HL-60 (cell line): ENCODE measurements at regions not wholly inside any gene's neighbourhood (a gene's known extent, or its start where the extent isn't known, plus 50 kb on each side); places are given as distances from the start of the nearest gene placed in this dataset.

Experiments
- DNase-seq, 2 experiments: peaks; one replicate each; pipeline ENCODE4 v3.0.0-alpha.2; 2010 to 2020; ENCODE audit warnings: low read depth in 1 of 2, low spot score in 1 of 2
- H3K27ac ChIP-seq: fragments of 250-450 bp; sonication (Bioruptor Pico); replicated peaks from 2 replicates; pipeline ENCODE4 v1.5.1; 2020; ENCODE audit warnings: mild to moderate bottlenecking, moderate library complexity
- H3K27me3 ChIP-seq: fragments of 250-450 bp; sonication (Bioruptor Pico); 2 replicates; pipeline ENCODE4 v1.5.1; 2021; ENCODE audit warnings: mild to moderate bottlenecking, moderate library complexity; ENCODE audit not compliant: insufficient read depth, poor library complexity, severe bottlenecking
- H3K4me3 ChIP-seq: replicated peaks from 2 replicates; pipeline ENCODE4 v1.5.1; 2011; ENCODE audit warnings: mild to moderate bottlenecking, control low read depth, low read length; ENCODE audit not compliant: insufficient read depth
- GABPA ChIP-seq: IDR thresholded peaks from 2 replicates; pipeline ENCODE4 v1.6.1; 2012; ENCODE audit warnings: low read depth
- POLR2AphosphoS5 ChIP-seq: IDR thresholded peaks from 2 replicates; pipeline ENCODE4 v1.6.1; 2012; ENCODE audit warnings: low read depth
- SPI1 ChIP-seq: IDR thresholded peaks from 2 replicates; pipeline ENCODE4 v1.6.1; 2012; ENCODE audit warnings: low read depth, mild to moderate bottlenecking, borderline replicate concordance
- TF ChIP-seq, protein P1 (sequence below): IDR thresholded peaks from 2 replicates; pipeline ENCODE4 v1.6.1; 2012; ENCODE audit warnings: low read depth; ENCODE audit not compliant: insufficient replicate concordance
- TF ChIP-seq, protein P2 (sequence below): IDR thresholded peaks from one replicate; pipeline ENCODE4 v1.5.1; 2011; ENCODE audit warnings: low read length, control low read depth, inconsistent platforms; ENCODE audit not compliant: insufficient read depth

DNA sequence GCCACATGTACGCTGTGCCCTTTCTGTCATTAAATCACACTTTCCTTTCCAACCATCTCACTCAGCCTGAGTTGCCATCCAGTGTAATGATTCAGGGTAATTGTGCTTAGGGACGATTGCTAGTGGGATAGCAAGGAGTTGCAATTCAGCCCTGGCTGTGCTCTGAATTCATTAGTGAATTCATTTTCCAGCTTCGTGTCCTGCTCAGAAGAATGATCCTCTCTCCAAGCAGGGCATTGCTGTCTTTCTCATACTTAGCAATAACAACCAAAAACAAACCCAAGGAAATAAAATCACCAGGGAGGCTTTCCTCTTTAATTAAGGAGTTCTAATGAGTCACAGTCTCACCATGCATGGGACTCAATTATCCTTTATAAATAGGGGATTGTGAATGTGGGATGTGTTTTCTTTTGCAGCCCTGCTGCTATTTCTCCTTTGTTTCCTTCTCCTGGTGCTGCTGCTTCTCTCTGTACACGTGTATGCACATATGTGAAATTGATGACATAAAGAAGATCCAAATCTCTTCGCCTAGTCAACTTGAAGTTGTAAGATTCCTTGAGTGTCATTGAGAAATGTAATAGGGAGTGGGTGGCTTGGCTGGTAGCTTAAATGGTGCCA, 167.0 kb downstream of the TSEN15 start:
- DNase-seq, result no peak
- no peaks in the 10 kb centered on the region for H3K27me3 ChIP-seq
- H3K4me3 ChIP-seq, result no peak overlapping the region
- TF ChIP-seq, protein P1, sequence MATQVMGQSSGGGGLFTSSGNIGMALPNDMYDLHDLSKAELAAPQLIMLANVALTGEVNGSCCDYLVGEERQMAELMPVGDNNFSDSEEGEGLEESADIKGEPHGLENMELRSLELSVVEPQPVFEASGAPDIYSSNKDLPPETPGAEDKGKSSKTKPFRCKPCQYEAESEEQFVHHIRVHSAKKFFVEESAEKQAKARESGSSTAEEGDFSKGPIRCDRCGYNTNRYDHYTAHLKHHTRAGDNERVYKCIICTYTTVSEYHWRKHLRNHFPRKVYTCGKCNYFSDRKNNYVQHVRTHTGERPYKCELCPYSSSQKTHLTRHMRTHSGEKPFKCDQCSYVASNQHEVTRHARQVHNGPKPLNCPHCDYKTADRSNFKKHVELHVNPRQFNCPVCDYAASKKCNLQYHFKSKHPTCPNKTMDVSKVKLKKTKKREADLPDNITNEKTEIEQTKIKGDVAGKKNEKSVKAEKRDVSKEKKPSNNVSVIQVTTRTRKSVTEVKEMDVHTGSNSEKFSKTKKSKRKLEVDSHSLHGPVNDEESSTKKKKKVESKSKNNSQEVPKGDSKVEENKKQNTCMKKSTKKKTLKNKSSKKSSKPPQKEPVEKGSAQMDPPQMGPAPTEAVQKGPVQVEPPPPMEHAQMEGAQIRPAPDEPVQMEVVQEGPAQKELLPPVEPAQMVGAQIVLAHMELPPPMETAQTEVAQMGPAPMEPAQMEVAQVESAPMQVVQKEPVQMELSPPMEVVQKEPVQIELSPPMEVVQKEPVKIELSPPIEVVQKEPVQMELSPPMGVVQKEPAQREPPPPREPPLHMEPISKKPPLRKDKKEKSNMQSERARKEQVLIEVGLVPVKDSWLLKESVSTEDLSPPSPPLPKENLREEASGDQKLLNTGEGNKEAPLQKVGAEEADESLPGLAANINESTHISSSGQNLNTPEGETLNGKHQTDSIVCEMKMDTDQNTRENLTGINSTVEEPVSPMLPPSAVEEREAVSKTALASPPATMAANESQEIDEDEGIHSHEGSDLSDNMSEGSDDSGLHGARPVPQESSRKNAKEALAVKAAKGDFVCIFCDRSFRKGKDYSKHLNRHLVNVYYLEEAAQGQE, result no peak
- no peak for TF ChIP-seq POLR2AphosphoS5
- TF ChIP-seq, protein P2, sequence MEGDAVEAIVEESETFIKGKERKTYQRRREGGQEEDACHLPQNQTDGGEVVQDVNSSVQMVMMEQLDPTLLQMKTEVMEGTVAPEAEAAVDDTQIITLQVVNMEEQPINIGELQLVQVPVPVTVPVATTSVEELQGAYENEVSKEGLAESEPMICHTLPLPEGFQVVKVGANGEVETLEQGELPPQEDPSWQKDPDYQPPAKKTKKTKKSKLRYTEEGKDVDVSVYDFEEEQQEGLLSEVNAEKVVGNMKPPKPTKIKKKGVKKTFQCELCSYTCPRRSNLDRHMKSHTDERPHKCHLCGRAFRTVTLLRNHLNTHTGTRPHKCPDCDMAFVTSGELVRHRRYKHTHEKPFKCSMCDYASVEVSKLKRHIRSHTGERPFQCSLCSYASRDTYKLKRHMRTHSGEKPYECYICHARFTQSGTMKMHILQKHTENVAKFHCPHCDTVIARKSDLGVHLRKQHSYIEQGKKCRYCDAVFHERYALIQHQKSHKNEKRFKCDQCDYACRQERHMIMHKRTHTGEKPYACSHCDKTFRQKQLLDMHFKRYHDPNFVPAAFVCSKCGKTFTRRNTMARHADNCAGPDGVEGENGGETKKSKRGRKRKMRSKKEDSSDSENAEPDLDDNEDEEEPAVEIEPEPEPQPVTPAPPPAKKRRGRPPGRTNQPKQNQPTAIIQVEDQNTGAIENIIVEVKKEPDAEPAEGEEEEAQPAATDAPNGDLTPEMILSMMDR, result no peak
- no peak for TF ChIP-seq SPI1
- TF ChIP-seq GABPA, result no peak
- H3K27ac ChIP-seq, result no peak overlapping the region

DNA sequence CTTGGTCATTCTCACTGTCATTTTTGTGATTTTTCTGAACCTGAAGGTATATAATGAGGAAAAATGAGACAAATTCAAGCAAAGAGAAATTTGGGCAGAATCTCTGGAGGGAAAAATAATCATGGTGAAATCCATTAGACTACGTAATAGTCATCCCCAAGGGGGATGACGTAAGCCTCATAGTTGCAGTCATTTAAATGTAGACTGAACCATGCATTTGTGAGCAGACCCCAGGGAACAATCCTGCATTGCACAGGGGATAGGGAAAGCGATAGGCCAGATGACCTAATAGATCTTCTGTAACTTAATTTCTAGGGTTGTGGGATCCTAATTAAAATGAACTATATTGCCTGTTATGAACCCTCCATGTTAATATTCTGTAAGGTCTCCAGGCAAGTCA, 167.4 kb upstream of the C1orf21 start:
- no peak for DNase-seq
- Histone ChIP-seq H3K27ac (no peak overlapping the region), H3K27me3 (no peaks in the 10 kb centered on the region), H3K4me3 (no peak overlapping the region)
- TF ChIP-seq, protein P2, result no peak
- TF ChIP-seq SPI1 (no peak), POLR2AphosphoS5 (no peak), GABPA (no peak)
- TF ChIP-seq, protein P1, result no peak

DNA sequence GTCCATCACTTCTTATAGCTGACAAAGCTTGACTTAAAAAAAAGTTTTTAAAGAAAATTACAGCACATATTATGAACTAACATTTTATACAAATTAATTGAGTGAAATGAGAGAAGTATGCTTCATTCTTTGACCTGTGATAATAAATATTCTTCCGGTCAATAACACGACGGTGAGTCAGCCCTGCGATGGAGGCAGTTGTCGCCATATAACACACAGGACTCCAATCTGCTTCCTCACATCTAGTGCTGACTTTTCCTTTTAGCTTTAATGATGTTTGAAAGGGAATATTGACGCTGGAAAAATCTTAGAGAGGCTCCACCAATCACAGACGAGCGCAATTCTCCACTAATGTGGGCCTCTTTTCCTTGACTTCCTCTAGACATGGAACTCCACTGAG, 166.9 kb upstream of the C1orf21 start:
- Histone ChIP-seq H3K4me3 (no peak overlapping the region), H3K27me3 (no peaks in the 10 kb centered on the region), H3K27ac (no peak overlapping the region)
- DNase-seq, result no peak
- TF ChIP-seq, protein P1, result no peak
